WERI-Rb-1 (cell line): ENCODE measurements at regions not wholly inside any gene's neighbourhood (a gene's known extent, or its start where the extent isn't known, plus 50 kb on each side); places are given as distances from the start of the nearest gene placed in this dataset.

Experiments
- DNase-seq: peaks from one replicate; pipeline ENCODE4 v3.0.0-alpha.2; 2020
- H3K27ac ChIP-seq: fragments of 250-450 bp; sonication (Bioruptor Pico); 2 replicates; pipeline ENCODE4 v1.5.1; 2020; ENCODE audit warnings: mild to moderate bottlenecking, moderate library complexity
- H3K27me3 ChIP-seq: fragments of 250-450 bp; sonication (Bioruptor Pico); 2 replicates; pipeline ENCODE4 v1.5.1; 2021; ENCODE audit warnings: mild to moderate bottlenecking, low read depth, moderate library complexity; ENCODE audit not compliant: insufficient read depth, severe bottlenecking
- H3K36me3 ChIP-seq: fragments of 250-450 bp; sonication (Bioruptor Pico); 2 replicates; pipeline ENCODE4 v1.5.1; 2020; ENCODE audit warnings: mild to moderate bottlenecking, moderate library complexity
- H3K4me3 ChIP-seq: 2 replicates; pipeline ENCODE4 v1.5.1; 2011; ENCODE audit warnings: low read depth, mild to moderate bottlenecking, control low read depth, low read length
- H3K9me3 ChIP-seq: fragments of 250-450 bp; sonication (Bioruptor Pico); 2 replicates; pipeline ENCODE4 v1.5.1; 2021; ENCODE audit warnings: mild to moderate bottlenecking, moderate library complexity; ENCODE audit not compliant: severe bottlenecking
- CTCF ChIP-seq: IDR thresholded peaks from 2 replicates; pipeline ENCODE4 v1.5.1; 2011; ENCODE audit warnings: low read depth, mild to moderate bottlenecking, control low read depth, inconsistent platforms, low read length

- Histone ChIP-seq H3K9me3 (no peaks in the 10 kb centered on the region), H3K36me3 (no peaks in the 10 kb centered on the region), H3K27ac (no peak overlapping the region), H3K4me3 (no peak overlapping the region), H3K27me3 (peaks cover 52% of the 10 kb centered on the region)
- no peak for TF ChIP-seq CTCF
- no peak for DNase-seq
Measured at GRCh38 chr6:132063738-132064137, 112.6 kb upstream of the CCN2 start.

GRCh38 chr6:132063204-132063603 is 112.0 kb upstream of the CCN2 start:
- H3K27ac ChIP-seq = no peak overlapping the region
- no peak for TF ChIP-seq CTCF

GRCh38 chr6:132062626-132063025 is 111.5 kb upstream of the CCN2 start:
- H3K27ac ChIP-seq = no peak overlapping the region
- H3K4me3 ChIP-seq = no peak overlapping the region
- no peak for TF ChIP-seq CTCF

More at GRCh38 chr6:132063204-132063603, 112.0 kb upstream of the CCN2 start:
- H3K36me3 ChIP-seq = no peaks in the 10 kb centered on the region
- no peak for DNase-seq
- no peak overlapping the region for H3K4me3 ChIP-seq
- peaks cover 52% of the 10 kb centered on the region for H3K27me3 ChIP-seq
- H3K9me3 ChIP-seq = no peaks in the 10 kb centered on the region

GRCh38 chr6:132061381-132061780 is 110.2 kb upstream of the CCN2 start:
- TF ChIP-seq CTCF = no peak
- Histone ChIP-seq H3K27ac (no peak overlapping the region), H3K4me3 (no peak overlapping the region), H3K36me3 (no peaks in the 10 kb centered on the region), H3K9me3 (no peaks in the 10 kb centered on the region), H3K27me3 (peaks cover 54% of the 10 kb centered on the region)
- no peak for DNase-seq

More at GRCh38 chr6:132062626-132063025, 111.5 kb upstream of the CCN2 start:
- DNase-seq = no peak
- Histone ChIP-seq H3K27me3 (peaks cover 52% of the 10 kb centered on the region), H3K36me3 (no peaks in the 10 kb centered on the region), H3K9me3 (no peaks in the 10 kb centered on the region)

GRCh38 chr6:132060591-132060990 is 109.4 kb upstream of the CCN2 start:
- TF ChIP-seq CTCF = no peak
- DNase-seq = no peak

GRCh38 chr6:132058975-132059374 is 107.8 kb upstream of the CCN2 start:
- Histone ChIP-seq H3K27ac (no peak overlapping the region), H3K4me3 (no peak overlapping the region), H3K27me3 (peaks cover 48% of the 10 kb centered on the region), H3K36me3 (no peaks in the 10 kb centered on the region), H3K9me3 (no peaks in the 10 kb centered on the region)
- no peak for TF ChIP-seq CTCF
- no peak for DNase-seq

More at GRCh38 chr6:132060591-132060990, 109.4 kb upstream of the CCN2 start:
- Histone ChIP-seq H3K27me3 (peaks cover 52% of the 10 kb centered on the region), H3K36me3 (no peaks in the 10 kb centered on the region), H3K9me3 (no peaks in the 10 kb centered on the region), H3K27ac (no peak overlapping the region), H3K4me3 (no peak overlapping the region)
